ENCODE measurements at regions not wholly inside any gene's neighbourhood (a gene's known extent, or its start where the extent isn't known, plus 50 kb on each side); places are given as distances from the start of the nearest gene placed in this dataset.

DNA sequence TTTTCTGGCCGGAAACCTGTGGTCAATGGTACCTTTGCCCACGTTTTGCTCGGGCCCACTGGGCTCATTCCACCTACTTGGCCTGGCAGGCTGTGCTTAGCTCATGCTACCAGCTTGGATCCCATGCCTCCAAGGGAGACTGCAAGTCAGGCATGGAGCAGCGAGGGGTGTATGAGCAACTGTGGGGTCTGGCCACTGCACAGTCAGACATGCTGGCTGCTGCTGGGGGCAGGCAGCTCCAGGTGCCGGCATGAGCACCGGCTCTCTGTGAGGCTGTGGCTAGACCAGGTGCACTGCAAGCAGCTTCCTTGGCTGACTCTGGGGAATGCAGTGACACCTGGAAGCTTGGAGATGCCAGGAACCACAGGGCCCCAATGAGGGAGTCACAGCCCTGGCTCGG is 161.1 kb upstream of the DUSP10 start:
- DNase-seq = no peak

DNA sequence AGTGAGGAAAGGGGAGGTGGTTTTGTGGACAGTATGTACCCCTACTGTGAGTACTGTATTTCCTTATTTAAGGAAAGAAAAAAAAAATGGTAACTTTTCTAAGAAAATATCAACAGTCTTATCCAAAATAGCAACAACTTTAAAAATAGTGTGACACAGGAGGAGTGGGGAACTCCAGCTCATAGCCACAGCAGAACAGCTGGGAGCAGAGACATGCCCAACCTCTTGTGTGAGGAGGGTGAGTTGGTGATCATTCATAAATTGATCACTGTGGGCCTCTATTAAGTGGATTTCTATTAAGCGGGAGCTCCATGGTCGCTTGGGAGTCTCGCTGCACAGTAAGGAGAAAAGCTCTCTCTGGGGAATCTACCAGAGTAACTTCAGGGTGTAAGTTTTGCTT is 158.8 kb upstream of the DUSP10 start:
- DNase-seq = no peak

DNA sequence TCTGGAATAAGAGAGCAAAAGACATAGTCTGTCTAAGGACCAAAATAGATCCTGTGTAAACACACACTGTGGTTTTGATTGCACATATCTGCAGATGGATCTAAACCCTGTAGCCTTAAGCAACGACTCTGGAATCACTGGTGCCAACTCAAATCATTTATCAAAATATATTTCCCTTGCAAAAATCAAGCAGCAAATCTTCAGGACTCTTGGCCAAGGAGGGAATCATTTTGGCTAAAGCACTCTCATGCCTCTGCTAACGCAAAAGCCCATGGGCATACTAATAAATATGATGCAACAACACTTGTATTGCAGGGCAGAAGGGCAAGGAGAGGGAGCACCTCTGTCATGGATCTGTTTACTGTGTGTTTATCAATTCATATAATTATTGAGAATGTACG is 155.4 kb upstream of the DUSP10 start:
- no peak for DNase-seq

DNA sequence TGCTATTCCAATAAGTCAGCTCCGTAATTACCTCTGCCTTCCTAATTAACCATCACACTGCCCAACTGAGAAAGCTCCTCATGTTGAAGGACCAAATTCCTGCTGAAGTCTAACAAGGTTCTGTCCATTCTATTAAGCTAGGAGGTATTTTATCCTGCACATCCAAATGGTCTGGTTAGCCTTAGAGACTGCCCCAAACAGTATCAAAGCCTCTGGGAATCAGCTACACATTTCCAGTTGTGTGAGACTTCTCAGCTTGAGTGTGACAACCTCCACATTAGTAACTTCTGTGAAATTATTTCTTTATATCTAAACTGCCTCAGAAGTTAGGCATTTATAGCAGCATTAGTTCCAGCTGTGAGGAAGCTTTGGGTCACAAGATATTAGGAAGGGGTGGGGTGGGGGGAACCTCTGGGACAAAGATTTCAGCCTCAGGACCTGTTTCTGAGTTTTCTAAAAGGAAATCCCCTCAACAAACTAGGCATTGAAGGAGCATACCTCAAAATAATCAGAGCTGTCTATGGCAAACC is 150.5 kb upstream of the DUSP10 start:
- no peak for DNase-seq

DNA sequence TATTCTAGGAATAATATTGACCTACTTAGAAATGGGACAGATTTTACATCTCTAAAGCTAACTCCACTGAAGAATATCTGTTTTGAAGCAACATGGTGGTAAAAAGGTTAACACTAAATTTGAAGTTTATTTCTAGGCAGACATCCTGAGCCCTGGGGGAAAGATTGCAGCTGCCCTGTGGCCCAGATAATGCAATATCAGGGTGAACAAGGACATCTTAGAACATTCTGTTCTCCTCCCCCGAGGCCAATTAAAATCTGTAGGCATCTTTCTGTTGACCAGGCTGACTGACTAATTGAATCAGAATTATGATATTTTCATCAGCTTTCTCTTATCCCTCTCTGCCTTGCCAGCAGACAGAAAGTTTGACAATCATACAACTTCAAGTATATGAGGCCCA is 149.8 kb upstream of the DUSP10 start:
- DNase-seq = no peak

DNA sequence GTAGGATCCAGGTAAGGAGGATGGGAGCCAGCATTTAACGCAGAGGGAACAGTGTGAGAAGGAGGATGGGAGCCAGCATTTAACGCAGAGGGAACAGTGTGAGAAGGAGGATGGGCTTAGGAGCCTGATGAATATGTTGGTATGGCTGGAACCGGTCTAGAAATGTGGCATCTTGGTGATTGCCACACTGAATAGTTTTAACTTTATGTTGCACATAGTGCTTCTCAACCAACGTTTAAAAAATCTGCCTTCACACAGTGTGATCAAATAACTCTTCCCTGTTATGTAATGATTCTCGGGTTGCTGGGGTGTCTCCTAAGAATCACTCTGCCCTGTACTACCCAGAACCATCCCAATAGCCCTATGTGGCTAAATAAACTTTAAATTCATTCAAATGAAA is 146.9 kb upstream of the DUSP10 start:
- no peak for DNase-seq

DNA sequence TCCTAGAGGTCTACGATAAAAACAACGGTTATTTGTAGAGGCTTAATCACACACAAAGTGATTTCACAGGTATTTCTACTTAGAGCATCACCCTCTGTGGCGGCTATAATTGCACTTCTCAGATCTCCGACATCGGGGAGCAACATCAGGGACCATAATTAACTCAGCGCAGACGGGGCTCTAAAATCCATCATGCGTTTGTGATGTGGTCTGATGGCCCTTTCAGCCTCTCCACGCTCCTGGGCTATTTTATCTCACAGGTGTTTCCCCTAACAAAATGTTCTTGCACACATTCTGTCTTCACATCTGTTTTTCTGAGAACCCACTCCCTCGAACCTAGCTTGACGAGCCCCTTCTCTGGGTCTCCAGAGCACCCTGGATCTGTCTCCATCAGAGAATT is 146.3 kb upstream of the DUSP10 start:
- no peak for DNase-seq

DNA sequence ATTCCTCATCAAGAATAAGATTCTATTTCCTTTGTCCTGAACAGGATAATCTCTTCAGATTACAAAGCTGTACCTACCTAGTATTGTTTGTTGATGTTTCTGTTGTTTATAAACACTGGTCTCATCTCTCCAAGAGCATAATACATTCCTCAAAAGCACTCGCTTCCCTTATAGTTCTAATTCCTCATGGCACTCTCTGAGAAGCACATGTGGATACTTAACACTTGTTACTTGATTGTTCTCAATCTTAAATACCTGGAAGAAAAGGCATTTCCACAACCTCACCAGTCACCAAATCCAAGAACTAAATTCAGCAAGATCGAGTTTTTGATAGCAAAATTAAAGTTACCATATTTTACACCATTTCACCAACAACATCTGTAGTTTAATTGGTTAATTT is 145.9 kb upstream of the DUSP10 start:
- DNase-seq = no peak

DNA sequence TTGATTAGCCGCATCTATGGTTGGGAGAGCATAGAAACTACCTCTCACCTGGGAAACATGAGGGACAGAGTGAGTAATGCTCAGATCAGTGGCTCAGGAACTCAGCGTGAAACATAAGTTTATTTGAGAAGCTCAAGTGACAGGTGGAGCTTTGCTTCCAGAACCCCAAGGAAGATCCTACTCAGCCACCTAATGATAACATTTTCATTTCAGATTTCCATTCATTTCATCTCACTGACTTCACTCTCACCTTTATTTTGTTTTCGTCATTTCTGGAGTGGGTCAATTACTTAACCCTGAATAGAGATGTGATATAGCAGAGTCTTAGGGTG is 145.5 kb upstream of the DUSP10 start:
- DNase-seq = no peak

DNA sequence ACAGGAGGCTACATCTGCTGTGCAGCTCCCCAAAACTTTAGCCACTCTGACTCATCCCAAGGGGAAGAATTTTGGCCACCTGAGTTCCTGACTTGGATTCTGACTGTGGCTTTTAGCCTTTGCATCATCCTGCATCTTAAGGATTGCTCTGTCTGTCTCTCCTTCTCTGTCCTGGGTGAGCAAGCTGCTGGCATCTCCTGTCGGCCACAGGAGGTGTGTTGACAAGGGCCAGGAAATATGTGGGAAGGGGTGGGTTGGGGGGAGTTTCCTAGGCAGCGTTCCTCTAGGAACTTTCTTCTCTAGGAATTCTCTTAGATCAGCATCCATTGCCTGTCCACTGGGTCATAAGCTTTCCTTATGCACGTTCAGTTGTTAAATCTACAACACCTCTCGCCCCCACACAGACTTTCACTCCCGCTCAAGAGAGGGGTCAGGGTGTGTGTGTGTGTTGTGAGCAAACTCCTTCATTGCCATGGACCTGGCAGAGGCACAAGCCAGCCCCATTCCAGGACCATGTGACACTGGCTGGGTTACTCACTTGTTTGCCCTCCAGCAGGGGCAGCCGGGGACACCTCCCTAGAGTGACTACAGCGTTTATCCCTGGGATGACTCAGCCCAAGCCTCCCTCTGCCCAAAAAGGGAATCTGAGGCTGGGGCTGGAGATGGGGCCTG is 145.0 kb upstream of the DUSP10 start:
- no peak for DNase-seq

DNA sequence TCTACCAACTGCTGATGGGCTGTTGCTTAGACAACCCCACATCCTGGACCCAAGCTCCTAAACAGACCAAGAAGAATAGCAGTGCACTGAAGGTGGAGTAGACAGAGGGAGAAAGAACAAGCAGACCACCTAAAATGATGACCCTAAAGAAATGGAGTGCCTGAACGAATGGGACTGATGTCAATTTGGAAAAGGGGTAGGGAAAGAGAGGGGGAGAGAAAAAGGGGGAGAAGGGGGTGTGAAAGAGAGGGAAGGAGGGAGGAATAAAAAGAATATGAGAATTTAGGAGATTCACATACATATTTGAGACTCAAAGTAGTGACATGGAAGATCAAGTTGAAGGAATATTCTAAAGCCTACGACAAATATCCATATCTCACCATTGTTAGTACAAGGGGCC is 144.4 kb upstream of the DUSP10 start:
- no peak for DNase-seq

DNA sequence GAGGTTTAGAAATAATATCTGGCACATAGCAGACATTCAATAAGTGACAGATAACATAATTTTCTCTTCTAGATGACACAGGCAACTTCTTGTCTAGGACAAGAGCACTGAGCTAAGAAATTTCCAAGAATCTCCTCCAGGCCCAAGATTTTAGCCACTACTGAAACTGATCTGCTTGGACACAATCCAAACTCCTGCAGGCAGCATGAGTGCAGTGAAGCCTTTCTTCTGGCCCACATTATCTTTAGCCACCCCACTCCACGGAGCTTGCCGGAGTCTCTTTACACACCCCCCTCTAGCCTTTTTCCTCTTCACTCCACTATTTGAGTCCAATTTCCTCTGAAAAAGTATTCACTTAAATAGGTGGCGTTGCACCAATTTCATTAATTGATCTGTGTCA is 142.9 kb upstream of the DUSP10 start:
- no peak for DNase-seq

DNA sequence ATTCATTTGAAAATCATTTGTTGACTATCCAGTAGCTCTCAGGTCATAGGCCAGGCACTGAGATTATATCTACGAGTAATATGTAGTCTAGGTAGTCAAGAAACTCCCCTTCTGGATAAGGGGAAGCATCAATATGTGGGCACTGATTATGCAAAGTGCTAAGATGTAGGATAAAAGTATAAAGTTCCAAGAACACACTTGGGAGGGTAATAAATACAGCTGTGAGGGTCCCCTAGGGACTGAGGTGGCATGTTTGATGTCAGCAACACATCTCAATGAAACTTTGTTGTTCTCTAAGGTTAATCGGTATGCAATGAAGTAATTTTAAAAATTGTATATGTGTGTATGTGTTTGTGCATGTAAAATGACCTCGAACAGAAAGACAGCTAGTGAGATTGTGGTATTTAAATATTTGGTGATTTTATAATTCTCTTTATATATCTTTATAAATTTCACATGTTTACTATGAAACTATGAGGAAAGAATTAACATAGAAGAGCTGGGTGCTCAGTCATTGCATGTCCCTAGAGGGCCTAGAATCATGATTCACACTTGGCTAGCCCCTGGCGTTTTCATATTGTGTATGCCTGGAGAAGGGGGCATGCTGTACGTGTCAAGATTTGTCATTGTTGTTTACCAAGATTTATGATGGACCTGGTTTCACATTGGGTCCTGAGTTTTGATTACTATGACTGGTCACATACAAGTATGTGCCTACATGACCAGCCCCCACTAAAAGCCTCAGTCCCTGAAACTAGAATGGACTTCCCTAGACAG is 140.1 kb upstream of the DUSP10 start:
- no peak for DNase-seq

DNA sequence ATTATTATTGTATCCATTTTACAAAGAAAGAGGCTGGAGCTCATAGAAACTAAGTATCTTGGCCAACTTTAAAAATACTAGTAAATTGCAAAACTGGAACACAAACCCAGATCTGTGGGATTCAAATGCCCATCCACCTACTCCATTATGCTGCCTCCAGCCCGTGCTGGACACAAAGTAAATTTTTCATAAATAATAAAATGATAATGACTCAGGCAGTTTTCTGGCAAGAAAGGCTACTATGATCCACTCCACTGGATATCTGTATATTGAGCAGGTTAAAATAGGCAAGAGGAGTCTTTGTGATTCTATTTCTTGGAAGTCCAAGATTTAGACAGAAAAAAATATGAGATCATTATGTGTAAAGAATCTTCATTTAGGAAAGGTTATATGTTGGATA is 138.3 kb upstream of the DUSP10 start:
- DNase-seq = no peak

DNA sequence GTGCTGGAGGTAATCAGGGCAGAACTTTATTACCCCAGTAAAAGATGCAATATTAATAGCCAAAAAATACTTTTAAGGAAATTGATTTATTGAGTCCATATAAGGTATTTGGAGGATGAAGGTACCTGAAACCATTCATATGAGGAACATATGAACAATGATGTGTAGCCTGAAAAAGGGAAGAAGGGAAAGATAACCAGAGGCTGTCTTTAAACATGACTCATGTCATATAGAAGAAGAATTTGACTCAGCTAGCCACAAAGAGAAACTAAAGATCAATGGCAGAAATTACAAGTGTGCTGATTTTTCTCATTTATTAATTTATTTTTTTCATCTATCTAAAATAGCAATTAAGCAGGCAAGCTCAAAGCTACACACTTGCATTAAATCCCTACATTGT is 136.2 kb upstream of the DUSP10 start:
- no peak for DNase-seq

DNA sequence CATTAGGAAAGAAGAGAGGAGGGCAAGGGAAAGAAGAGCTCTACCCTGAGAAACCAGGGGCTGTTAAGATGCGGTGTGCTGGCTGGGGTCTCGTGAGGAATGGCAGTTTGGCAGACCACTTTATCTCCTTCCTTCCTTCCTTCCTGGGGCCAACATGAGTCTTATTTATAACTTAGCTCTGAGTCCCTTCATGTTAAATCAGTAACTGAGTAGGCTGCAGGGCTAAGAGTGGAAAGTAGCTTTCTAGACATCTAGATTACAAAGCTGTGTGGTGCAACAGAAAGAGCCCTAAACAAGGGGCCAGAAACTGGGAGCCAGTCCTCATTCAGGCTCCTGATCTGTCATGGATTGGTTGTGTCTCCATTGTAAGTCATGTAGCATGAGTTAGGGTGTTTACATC is 135.4 kb upstream of the DUSP10 start:
- no peak for DNase-seq

DNA sequence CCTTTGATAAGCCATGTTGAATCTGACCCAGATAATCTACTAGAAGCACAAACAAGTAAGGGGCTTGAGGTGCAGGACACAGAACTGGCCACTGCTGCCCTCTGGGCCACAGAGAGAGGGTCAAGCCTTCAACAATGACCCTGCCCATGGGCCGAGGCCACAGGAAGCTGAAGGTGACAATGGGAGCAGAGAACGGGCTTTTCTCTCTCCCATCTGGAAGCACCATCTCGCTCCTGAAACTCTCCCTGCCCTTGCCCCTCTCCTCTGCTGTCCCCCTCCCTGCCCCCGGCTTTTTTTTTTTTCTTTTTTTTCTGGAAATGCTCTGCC is 133.1 kb upstream of the DUSP10 start:
- no peak for DNase-seq

DNA sequence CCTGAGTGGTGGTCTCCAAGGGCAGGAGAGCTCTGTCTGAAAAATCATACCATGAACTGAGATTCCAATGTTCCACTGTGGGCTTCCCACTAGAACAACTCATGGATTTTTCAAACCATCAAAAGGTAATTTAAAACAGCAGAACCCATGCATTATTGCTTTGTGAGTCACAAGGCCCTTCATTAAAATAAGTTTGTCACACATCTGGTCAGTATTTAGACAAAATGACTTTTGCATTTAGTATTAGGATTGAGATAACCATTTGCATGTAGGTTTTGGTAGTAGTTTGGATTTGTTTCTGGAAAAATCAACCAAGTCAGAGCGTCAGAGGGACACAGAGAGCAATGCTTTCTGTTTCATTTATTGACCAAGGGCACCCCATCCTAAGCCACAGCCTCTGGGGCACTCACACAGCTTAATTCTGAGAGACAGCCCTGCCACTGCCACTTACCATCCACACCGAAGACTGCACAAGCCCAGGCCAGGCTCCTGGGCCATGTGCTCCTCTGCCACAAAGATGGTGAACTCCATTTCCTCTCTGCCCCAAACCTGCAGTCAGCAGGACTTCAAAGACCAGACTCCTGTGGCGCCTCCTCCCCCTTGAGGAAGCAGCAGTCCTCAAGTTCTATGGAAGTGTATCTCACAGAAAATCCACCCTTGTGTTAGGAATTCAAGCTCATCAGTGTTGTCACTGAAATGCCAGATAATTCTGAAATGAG is 132.6 kb upstream of the DUSP10 start:
- no peak for DNase-seq

DNA sequence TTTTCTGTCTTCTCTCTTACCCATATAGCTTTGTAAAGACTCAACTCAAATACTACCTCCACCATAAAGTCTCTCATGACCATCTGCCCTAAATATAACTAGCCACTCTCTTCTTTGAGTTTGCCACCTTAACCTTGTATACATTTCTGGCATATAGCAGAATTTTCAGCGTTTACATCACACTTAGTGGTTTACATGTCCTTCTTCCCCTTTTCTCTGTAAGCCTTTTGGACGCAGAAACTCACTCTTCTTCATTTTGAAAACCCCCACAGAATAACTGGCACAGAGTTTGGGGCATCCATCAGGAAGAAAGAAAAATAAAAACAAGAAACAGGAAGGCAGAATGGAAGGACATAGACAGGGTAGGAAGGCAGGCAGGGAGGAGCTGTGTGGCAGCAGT is 131.8 kb upstream of the DUSP10 start:
- DNase-seq = no peak

DNA sequence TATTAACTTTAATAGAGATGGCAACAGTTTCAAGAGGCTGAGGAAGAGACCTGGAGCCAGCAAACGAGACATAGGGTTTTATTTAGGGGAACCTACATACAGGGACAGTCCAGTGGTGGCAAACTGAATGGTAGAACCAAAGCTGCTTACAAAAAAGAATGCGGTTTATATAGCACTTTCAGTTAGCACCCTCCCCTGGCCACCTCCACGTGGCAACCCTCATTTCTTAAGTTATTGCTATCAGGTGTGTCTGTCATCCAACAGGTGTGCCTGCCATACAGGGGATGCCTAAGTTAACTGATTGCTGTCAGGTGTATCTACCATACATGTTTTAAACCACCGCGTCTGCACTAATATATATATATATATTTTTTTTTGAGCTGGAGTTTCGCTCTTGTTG is 129.2 kb upstream of the DUSP10 start:
- DNase-seq = no peak

DNA sequence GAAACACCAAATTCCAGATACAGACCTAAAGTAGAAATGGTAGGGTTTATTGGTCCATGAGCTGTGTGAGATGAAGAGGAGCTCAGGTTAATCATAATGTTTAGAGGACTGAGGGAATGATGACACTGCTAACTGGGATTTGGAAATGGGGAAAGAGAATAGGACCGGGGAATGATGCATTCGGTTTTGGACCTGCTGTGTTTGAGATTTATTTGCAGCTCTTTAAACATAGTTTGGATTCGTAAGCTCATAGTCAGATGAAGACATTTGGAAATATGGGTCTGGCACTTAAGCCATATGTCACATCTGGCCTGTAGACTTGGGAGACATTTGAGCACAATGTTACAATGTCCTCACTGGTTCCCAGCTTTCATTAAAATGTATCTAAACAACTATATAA is 127.9 kb upstream of the DUSP10 start:
- DNase-seq = no peak

DNA sequence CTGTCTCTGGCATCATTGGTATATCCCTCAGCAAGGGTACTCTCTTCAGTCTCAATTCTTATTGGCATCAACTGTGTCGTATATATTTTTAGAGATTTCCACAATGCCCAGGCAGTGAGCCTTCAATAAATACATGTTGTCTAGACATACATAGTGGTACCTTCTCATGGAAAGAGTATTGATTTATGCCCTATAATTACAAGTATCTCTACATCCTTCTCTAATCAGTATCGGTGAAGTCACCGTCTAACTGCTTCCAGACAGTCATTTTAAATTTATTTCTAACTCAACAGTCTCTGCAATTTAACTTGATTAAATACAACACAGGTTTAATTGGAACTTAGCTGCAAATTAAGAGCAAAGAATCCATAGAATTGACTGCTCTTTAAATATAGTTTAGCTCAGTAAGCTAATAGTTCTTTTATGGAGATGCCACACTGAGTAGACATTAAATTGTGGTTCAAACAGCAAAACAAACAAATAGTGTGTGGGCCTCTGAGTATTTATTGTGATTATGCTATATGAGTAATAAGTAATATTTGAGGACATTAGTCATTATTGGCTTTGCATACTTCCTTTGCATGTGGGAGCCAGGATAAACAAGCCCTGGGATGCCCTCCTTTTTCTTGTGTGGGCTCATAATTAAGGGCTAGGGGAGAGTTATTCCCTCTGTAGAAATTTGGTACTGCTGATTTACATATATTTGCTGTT is 126.9 kb upstream of the DUSP10 start:
- no peak for DNase-seq

DNA sequence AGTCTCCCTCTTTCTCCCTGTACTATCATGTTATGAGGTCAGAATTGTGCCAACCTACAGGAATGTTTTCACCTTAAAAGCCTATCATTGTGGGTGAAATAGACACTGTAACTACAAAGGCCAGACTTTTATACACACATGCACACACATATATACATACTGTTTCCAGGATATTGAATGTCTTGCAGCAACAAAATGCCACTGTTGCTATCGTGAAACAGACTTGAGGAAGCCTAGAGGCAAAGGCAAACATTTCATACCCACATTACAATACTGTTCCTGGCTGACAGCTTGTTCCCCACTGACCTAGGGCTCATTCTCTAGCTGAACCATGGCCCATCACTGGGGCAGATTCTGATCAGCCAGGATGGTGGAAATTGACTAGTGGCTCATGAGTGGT is 125.1 kb upstream of the DUSP10 start:
- DNase-seq = no peak

DNA sequence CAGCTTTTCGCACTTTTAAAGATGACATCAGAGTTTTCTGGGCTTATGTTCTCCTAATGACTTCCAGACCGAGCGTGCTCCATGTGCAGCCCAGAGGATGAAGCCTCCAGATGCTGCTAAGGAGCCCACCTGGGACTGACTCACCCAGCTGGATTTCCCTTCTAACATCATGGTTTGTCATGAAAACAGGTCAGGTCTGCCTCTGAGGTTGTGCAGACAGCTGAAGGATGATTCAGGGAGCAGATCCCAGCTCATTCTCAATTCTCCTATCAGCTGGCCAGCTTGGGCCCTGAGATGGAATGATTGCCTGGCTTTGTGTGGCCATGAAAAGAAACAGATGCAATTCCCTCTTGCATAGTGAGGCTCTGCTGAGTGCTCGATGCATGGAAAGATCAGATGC is 123.9 kb upstream of the DUSP10 start:
- no peak for DNase-seq
